Nephron progenitor cell (in vitro differentiated cells): ENCODE measurements at regions not wholly inside any gene's neighbourhood (a gene's known extent, or its start where the extent isn't known, plus 50 kb on each side); places are given as distances from the start of the nearest gene placed in this dataset.
"Not testable (repeated sequence)": the region's sequence is repeated elsewhere in the genome, so short reads cannot be mapped to it uniquely, and the experiment has no call there.

Source experiments
- DNase-seq: peaks from one replicate; pipeline ENCODE4 v3.0.0; 2021
- H3K27ac Mint-ChIP-seq: 2 replicates; pipeline ENCODE4 v1.8.0; 2021; ENCODE audit warnings: mild to moderate bottlenecking, moderate library complexity, mixed read lengths
- H3K27me3 Mint-ChIP-seq: 2 replicates; pipeline ENCODE4 v1.8.0; 2021; ENCODE audit warnings: mild to moderate bottlenecking, low read depth, mixed read lengths; ENCODE audit not compliant: poor library complexity
- H3K36me3 Mint-ChIP-seq: 2 replicates; pipeline ENCODE4 v1.8.0; 2021; ENCODE audit warnings: low read depth, mixed read lengths
- H3K4me1 Mint-ChIP-seq: 2 replicates; pipeline ENCODE4 v1.8.0; 2021; ENCODE audit warnings: mixed read lengths
- H3K4me3 Mint-ChIP-seq: 2 replicates; pipeline ENCODE4 v1.8.0; 2021; ENCODE audit warnings: mild to moderate bottlenecking, moderate library complexity, mixed read lengths
- H3K9me3 Mint-ChIP-seq: 2 replicates; pipeline ENCODE4 v1.8.0; 2021; ENCODE audit warnings: mild to moderate bottlenecking, moderate library complexity, mixed read lengths
- TF ChIP-seq, protein P1 (sequence below): fragments of 200-600 bp; sonication (generic); IDR thresholded peaks from 2 replicates; pipeline ENCODE4 v1.5.0; 2021; ENCODE audit warnings: antibody characterized with exemption

DNA sequence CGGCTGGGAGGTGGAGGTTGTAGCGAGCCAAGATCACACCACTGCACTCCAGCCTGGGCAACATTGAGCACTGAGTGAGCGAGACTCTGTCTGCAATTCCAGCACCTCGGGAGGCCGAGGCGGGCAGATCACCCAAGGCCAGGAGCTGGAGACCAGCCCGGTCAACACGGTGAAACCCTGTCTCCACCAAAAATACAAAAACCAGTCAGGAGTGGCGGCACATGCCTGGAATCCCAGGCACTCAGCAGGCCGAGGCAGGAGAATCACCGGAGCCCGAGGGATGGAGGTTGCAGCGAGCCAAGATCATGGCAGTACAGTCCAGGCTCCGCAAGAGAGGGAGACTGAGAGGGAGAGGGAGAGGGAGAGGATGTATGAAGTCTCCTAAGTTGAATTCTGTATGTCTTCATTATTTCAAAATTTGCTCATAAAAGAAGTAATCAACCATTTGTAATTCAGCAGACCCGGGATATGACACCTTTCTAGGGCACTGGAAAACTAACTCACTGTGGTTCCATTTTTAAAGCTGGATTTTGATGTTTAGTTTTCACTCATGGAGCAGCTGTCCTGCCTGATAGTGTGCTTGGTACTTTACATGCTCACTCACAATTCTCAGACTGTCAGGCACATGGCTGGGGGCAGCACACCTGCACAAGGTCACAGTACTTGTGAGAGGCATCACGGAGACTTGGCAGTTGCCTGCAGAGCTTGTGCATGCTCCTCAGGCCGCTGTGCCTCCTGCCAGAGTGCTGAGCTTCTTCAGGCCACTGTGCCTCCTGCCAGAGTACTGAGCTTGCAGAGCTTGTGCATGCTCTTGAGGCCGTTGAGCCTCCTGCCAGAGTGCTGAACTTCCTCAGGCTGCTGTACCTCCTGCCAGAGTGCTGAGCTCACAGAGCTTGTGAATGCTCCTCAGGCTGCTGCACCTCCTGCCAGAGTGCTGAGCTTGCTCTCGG is 106.2 kb downstream of the ERMARD start:
- no peak for DNase-seq
- Mint-ChIP-seq H3K4me1 (peaks cover 13% of the 10 kb centered on the region), H3K27me3 (peaks cover 6% of the 10 kb centered on the region), H3K36me3 (no peaks in the 10 kb centered on the region), H3K27ac (no peak overlapping the region), H3K4me3 (no peak overlapping the region), H3K9me3 (peaks cover 33% of the 10 kb centered on the region)
- TF ChIP-seq, protein P1, sequence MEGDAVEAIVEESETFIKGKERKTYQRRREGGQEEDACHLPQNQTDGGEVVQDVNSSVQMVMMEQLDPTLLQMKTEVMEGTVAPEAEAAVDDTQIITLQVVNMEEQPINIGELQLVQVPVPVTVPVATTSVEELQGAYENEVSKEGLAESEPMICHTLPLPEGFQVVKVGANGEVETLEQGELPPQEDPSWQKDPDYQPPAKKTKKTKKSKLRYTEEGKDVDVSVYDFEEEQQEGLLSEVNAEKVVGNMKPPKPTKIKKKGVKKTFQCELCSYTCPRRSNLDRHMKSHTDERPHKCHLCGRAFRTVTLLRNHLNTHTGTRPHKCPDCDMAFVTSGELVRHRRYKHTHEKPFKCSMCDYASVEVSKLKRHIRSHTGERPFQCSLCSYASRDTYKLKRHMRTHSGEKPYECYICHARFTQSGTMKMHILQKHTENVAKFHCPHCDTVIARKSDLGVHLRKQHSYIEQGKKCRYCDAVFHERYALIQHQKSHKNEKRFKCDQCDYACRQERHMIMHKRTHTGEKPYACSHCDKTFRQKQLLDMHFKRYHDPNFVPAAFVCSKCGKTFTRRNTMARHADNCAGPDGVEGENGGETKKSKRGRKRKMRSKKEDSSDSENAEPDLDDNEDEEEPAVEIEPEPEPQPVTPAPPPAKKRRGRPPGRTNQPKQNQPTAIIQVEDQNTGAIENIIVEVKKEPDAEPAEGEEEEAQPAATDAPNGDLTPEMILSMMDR, result no peak

- not testable (repeated sequence) for H3K27me3 Mint-ChIP-seq, H3K36me3 Mint-ChIP-seq, H3K27ac Mint-ChIP-seq, DNase-seq, H3K4me3 Mint-ChIP-seq
- peaks cover 33% of the 10 kb centered on the region for H3K9me3 Mint-ChIP-seq
- H3K4me1 Mint-ChIP-seq, result peaks cover 14% of the 10 kb centered on the region
Observed at GRCh38 chr6:169856442-169857342, 105.3 kb downstream of the ERMARD start.

DNA sequence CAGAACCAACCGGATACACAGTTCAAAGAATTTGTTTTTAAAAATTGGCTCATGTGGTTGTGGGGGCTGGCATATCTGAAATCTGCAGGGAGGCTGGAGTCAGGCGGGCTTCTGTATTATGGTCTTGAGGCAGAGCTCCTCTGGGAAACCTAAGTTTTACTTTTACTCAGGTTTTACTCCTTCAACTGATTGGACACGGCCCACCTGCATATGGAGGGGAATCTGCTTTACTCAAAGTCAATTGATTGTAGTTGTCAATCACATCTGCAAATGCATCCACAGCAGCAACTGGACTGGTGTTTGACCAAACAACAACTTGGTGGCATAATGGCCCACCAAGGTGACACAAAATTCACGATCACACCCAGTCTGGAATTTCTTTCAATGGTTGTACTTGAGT is 103.4 kb downstream of the ERMARD start:
- TF ChIP-seq, protein P1, result no peak
- no peak for DNase-seq
- peaks cover 33% of the 10 kb centered on the region for H3K4me1 Mint-ChIP-seq
- H3K36me3 Mint-ChIP-seq, result no peaks in the 10 kb centered on the region
- H3K9me3 Mint-ChIP-seq, result peaks cover 29% of the 10 kb centered on the region
- H3K27ac Mint-ChIP-seq, result no peak overlapping the region
- no peak overlapping the region for H3K4me3 Mint-ChIP-seq
- peaks cover 3% of the 10 kb centered on the region for H3K27me3 Mint-ChIP-seq

GRCh38 chr6:169854083-169854725 is 102.8 kb downstream of the ERMARD start:
- no peak for DNase-seq
- TF ChIP-seq, protein P1, result no peak
- Mint-ChIP-seq H3K9me3 (peaks cover 29% of the 10 kb centered on the region), H3K4me1 (peaks cover 39% of the 10 kb centered on the region), H3K27ac (no peak overlapping the region), H3K4me3 (no peak overlapping the region), H3K36me3 (no peaks in the 10 kb centered on the region), H3K27me3 (peaks cover 6% of the 10 kb centered on the region)

- Mint-ChIP-seq H3K27ac (no peak overlapping the region), H3K27me3 (peaks cover 10% of the 10 kb centered on the region), H3K4me3 (no peak overlapping the region), H3K9me3 (peaks cover 27% of the 10 kb centered on the region), H3K36me3 (no peaks in the 10 kb centered on the region), H3K4me1 (peaks cover 42% of the 10 kb centered on the region)
- no peak for DNase-seq
- TF ChIP-seq, protein P1, result no peak
Observed at GRCh38 chr6:169853196-169854082, 102.0 kb downstream of the ERMARD start.
